ENCODE measurements at regions not wholly inside any gene's neighbourhood (a gene's known extent, or its start where the extent isn't known, plus 50 kb on each side); places are given as distances from the start of the nearest gene placed in this dataset.
A peak's percentile ranks its signal among the peaks of the same experiment; 100 is the strongest.

DNA sequence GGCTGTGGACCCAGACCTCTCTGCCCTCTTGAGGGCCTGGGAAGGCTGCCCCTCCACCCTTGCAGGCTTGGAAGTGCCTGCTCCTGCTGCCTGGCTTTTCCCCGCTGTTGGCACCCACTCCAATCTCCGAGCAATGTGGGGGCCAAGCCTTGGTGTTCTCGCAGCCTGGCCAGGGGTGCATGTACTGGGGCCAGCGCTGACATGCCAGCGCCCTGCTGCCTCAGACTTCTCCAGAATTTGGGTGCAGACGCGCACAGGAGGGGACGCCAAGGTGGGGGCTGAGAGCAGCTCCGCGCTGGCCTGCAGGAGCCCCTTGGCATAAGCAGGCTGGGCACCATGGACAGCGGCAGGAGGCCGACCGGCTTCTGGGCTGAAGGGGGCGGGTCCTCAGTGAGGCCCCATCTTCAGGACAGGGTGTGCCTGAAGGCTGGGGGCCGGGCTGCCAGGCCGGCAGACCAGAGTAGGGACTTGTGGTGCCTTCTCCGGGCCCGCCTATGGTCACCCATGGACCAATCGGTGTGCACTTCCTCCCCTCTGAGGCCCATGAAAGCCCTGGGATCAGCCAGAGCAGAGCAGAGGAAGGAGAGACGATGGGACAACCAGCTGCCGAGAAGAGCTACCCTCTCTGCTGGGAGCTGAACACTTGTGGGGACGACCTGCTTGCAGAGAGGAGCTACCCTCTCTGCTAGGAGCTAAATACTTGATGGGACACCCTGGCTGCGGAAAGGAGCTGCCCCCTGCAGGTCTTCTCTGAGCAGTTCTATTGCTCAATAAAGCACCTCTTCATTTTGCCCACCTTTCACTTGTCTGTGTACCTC lies 118.3 kb downstream of the DNAAF6 start:
- Histone ChIP-seq H3K4me1 (no peaks in the 10 kb centered on the region), H3K9me3 (no peaks in the 10 kb centered on the region), H3K27ac (no peak overlapping the region), H3K4me3 (no peak overlapping the region), H3K4me2 (peak overlapping the region; percentile 65)
- DNase-seq (ENCODE audit: low read depth in 1 of 2, low spot score in 1 of 2) (peak; percentile 8 to 41), ATAC-seq (peak; percentile 77 to 92), FAIRE-seq (peak; percentile 49)
- TF ChIP-seq REST (IDR thresholded peaks at IDR 0.05) (peak; percentile 93), RARB (CRISPR knock-in tag; IDR thresholded peaks at IDR 0.05) (no peak), PHF8 (IDR thresholded peaks at IDR 0.05; ENCODE audit: borderline replicate concordance, low read depth) (no peak), ZC3H11A (IDR thresholded peaks at IDR 0.05) (no peak), TP53 (CRISPR knock-in tag; IDR thresholded peaks at IDR 0.05) (no peak), RAD21 (conservative IDR thresholded peaks at IDR 0.05 in 1 of 2, IDR thresholded peaks at IDR 0.05 in 1 of 2) (peak; percentile 55 to 58; a peak in 4 of 5 replicates), NR3C1 (IDR thresholded peaks at IDR 0.05) (no peak), SMC3 (IDR thresholded peaks at IDR 0.05) (peak; percentile 41; the same call in 2 of the 3 replicates), NPAS2 (CRISPR knock-in tag; IDR thresholded peaks at IDR 0.05; ENCODE audit: borderline replicate concordance) (no peak), GATA3 (IDR thresholded peaks at IDR 0.05; ENCODE audit: borderline replicate concordance) (no peak), CEBPB (IDR thresholded peaks at IDR 0.05) (peak; percentile 25 to 71; a peak in 3 of 4 replicates), ESRRA (IDR thresholded peaks at IDR 0.05; ENCODE audit: borderline replicate concordance, low read length) (no peak)
- TF ChIP-seq, protein P1, sequence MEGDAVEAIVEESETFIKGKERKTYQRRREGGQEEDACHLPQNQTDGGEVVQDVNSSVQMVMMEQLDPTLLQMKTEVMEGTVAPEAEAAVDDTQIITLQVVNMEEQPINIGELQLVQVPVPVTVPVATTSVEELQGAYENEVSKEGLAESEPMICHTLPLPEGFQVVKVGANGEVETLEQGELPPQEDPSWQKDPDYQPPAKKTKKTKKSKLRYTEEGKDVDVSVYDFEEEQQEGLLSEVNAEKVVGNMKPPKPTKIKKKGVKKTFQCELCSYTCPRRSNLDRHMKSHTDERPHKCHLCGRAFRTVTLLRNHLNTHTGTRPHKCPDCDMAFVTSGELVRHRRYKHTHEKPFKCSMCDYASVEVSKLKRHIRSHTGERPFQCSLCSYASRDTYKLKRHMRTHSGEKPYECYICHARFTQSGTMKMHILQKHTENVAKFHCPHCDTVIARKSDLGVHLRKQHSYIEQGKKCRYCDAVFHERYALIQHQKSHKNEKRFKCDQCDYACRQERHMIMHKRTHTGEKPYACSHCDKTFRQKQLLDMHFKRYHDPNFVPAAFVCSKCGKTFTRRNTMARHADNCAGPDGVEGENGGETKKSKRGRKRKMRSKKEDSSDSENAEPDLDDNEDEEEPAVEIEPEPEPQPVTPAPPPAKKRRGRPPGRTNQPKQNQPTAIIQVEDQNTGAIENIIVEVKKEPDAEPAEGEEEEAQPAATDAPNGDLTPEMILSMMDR (IDR thresholded peaks at IDR 0.05), result peak; percentile 47
- CTCF ChIA-PET, result interaction anchor here (0.6 to 2.6 kb wide), 16 partner anchors 10 to 569 kb away, joined by 3 to 14 read pairs (median 3); partner anchors contain the start of gene MORC4
- 4% methylated on average over 4 of the region's 23 CpGs for WGBS (ENCODE audit: missing lambda C conversion rate)
- POLR2A ChIA-PET, result no interaction called here

GRCh38 chrX:107325467-107325866 lies 119.1 kb downstream of the DNAAF6 start:
- H3K4me2 ChIP-seq, result no peak overlapping the region
- POLR2A ChIA-PET, result no interaction called here
- no peak for FAIRE-seq
- no peaks in the 10 kb centered on the region for H3K4me1 ChIP-seq
- no peak overlapping the region for H3K27ac ChIP-seq
- CTCF ChIA-PET, result interaction anchor here (0.8 to 2.6 kb wide), 12 partner anchors 9 to 568 kb away, joined by 3 to 14 read pairs (median 3); no protein-coding TSS in a partner anchor
- DNase-seq (ENCODE audit: low read depth in 1 of 2, low spot score in 1 of 2), result no peak
- H3K9me3 ChIP-seq, result no peaks in the 10 kb centered on the region
- 93% methylated on average over 9 of the region's 9 CpGs for WGBS (ENCODE audit: missing lambda C conversion rate)
- ATAC-seq, result no peak
- no peak overlapping the region for H3K4me3 ChIP-seq
- TF ChIP-seq EHF (CRISPR knock-in tag; IDR thresholded peaks at IDR 0.05) (no peak), ZC3H11A (IDR thresholded peaks at IDR 0.05) (no peak), JUNB (IDR thresholded peaks at IDR 0.05) (no peak), GATA3 (IDR thresholded peaks at IDR 0.05; ENCODE audit: borderline replicate concordance) (no peak), KDM1A (IDR thresholded peaks at IDR 0.05; ENCODE audit: low read depth) (no peak), RARB (CRISPR knock-in tag; IDR thresholded peaks at IDR 0.05) (no peak), MYC (IDR thresholded peaks at IDR 0.05; ENCODE audit: borderline replicate concordance, low read length) (no peak), HMGXB4 (CRISPR knock-in tag; IDR thresholded peaks at IDR 0.05; ENCODE audit: borderline replicate concordance) (no peak), EP300 (IDR thresholded peaks at IDR 0.05) (no peak), NFE2L2 (conservative IDR thresholded peaks at IDR 0.05; ENCODE audit: low read length) (no peak), SMC3 (IDR thresholded peaks at IDR 0.05) (no peak), MAZ (IDR thresholded peaks at IDR 0.05; ENCODE audit: borderline replicate concordance, low read depth, low read length) (no peak), HOXB5 (CRISPR knock-in tag; IDR thresholded peaks at IDR 0.05) (no peak), HEYL (CRISPR knock-in tag; IDR thresholded peaks at IDR 0.05) (no peak), HDAC2 (IDR thresholded peaks at IDR 0.05) (no peak), NPAS2 (CRISPR knock-in tag; IDR thresholded peaks at IDR 0.05; ENCODE audit: borderline replicate concordance) (no peak), CHD4 (IDR thresholded peaks at IDR 0.05; ENCODE audit: borderline replicate concordance) (no peak), RNF2 (IDR thresholded peaks at IDR 0.05; ENCODE audit: borderline replicate concordance, low read depth) (no peak)
- TF ChIP-seq, protein P2, sequence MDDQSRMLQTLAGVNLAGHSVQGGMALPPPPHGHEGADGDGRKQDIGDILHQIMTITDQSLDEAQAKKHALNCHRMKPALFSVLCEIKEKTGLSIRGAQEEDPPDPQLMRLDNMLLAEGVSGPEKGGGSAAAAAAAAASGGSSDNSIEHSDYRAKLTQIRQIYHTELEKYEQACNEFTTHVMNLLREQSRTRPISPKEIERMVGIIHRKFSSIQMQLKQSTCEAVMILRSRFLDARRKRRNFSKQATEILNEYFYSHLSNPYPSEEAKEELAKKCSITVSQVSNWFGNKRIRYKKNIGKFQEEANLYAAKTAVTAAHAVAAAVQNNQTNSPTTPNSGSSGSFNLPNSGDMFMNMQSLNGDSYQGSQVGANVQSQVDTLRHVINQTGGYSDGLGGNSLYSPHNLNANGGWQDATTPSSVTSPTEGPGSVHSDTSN (IDR thresholded peaks at IDR 0.05), result no peak

Measured in A549 (cell line).